NCI-H460 (cell line): ENCODE measurements at regions not wholly inside any gene's neighbourhood (a gene's known extent, or its start where the extent isn't known, plus 50 kb on each side); places are given as distances from the start of the nearest gene placed in this dataset.

Experiments
- DNase-seq: peaks from one replicate; pipeline ENCODE4 v3.0.0-alpha.2; 2016; ENCODE audit warnings: low read depth; ENCODE audit errors: extremely low read depth

- no peak for DNase-seq
Observed at GRCh38 chr6:63371104-63371715, 51.4 kb upstream of the LGSN start.

DNA sequence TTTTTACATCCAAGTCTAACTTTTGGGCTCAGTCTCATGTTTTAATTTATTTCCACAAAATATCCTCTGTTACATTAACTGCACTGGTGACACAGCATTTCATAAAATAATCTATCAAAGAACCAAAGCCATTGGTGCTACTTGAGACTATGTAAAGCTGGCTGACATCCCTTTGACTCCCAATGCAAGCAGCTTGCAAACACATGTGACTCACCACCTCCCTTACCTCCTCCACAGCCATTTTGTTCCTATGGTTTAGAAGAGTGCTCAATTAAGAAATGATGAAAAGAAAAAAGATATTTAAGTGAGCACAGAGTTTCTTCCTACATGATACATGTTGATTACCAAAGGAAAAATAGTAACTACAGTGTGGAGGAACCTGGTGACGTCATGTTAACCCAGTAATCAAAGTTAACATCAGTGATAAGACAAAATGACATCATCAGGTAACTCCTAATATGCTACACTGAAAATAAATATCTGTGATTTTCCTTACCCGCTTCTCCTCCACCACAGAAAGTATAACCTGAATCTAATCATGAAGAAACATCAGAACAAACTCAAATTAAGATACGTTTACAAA lies 53.3 kb upstream of the LGSN start:
- DNase-seq, result no peak

- DNase-seq, result no peak
Observed at GRCh38 chr6:63389191-63389844, 69.5 kb upstream of the LGSN start.

DNA sequence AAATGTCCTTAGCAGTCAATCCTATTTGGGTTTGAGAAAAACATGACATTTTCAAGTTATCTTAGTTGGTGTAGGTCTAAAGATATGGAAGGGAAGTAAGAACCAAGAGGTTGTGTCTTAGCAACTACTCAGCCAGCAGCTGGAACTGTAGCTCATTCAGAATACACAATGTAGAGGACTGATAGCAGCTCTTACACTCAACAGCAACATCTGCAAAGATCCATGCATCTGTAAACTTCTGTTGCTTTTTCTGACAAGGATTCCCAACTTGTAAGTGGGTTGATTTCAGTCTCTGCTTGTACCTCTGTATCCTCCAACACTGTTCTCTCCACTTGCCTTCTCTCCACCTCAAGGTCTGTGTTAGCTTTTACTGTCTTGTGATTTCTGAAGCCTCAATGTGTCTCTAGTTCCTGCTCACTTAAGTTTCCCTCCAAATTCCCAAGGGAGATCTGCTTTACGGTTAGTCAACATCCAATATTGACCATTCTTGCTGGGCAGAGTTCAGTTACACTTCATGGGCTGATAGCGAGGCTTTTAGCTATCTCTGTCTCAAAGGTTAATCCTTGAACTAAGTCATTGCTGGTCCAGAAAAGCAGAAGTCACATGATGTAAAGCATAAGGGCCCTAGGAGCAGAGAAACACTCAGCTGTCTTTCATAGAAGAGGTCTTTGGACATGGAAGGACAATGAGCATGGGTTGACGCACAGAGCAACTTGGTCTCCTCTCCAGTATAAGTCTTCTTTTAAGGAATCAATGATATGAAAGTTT lies 71.6 kb upstream of the LGSN start:
- no peak for DNase-seq

DNA sequence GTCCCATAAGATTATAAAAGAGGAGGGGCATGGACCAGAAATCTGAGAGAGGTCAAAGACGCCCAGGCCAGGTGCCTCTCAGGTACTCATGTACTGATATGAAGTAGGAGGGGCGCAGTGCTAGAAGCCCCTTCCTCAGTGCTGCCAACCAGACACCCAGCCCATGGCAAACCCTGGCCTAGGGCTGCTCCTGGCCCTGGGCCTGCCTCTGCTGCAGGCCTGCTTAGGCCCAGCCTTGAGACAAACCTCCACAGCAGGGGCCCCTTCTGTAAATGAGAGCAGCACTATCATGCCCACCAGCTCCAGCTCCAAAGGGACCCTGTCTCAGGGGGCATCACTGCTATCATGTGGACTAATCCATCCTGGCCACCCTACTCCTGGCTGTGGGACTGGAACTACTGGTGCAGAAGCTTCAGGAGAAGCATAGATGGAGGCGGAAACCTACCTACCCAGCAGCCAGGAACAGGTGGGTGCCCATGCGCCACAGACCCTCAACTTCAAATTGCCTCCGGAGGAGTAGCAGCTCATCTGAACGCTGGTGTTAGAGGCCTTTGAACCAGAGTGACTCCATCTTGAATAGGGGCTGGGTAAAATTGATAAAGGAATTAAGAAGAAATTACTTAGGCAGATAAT lies 72.4 kb upstream of the LGSN start:
- no peak for DNase-seq

GRCh38 chr6:63394656-63395308 lies 75.0 kb upstream of the LGSN start:
- no peak for DNase-seq

- no peak for DNase-seq
Observed at GRCh38 chr6:63395381-63395780, 75.6 kb upstream of the LGSN start.

GRCh38 chr6:63403725-63404124 lies 83.9 kb upstream of the LGSN start:
- no peak for DNase-seq

DNA sequence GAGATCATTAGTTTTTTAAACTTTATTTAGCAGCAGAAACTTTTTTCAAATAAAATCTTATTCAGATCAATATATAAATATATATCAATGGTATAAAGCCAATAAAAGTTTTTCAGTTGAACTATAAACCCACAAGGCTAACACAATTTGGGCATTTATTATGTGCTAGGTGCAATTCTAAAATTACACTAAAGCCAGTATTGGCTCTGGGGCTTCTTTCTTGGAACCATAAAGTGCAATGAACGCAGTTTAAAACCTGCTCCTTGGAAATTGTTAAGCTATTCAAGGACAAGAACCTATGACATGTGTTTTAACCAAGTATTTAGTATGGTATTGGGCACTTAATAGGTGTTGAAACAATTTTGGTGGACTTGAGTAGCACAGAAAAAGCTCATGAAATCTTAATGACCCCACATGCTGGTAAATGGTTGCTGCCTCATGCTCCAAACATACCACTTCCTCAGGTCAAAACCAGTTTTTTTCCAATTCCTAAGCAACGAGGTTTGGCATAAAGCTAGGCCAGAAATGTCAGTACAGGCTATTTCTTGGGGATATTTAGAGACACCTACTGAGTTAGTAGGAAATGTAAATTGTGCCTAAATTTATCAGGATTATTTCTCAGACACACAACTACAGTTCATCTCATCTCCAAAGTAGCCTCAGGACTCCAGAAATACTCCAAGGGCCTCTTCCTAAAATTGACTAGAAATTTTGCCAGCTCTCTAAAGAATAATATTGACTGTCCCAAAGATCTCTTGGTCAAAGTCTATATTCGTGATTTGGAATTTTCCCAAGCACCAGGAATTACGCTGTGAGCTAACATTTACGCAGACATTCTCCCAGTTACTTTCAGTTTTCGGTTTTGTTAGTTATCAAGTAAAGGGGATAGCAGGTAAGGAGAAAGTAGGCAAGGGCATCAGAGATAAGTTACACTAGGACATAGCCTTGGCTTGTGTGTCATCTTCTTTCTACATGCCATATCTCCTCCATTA lies 90.9 kb upstream of the LGSN start:
- no peak for DNase-seq

GRCh38 chr6:63415286-63415685 lies 95.5 kb upstream of the LGSN start:
- no peak for DNase-seq

DNA sequence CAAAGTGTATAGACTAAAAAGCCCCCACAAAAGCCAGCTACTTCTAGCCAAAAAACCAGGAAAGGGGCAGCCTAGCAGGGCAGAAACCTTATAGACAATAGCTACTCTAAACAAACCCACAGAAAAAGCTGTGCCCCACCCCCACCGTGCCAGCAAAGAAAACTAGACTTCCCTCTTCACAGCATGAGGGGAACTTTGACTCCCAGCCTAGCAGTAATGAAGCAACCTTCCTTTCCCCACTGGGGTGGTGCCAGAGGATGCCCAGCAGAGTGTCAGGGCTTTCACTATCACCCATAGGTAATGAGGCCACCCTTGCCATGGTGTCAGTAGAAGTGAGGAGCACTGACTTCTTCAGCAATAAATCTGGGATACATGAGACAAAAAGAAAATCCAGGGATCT lies 99.0 kb upstream of the LGSN start:
- DNase-seq, result no peak

- DNase-seq, result no peak
Observed at GRCh38 chr6:63424636-63425035, 104.9 kb upstream of the LGSN start.

GRCh38 chr6:63425493-63425892 lies 105.7 kb upstream of the LGSN start:
- DNase-seq, result no peak

DNA sequence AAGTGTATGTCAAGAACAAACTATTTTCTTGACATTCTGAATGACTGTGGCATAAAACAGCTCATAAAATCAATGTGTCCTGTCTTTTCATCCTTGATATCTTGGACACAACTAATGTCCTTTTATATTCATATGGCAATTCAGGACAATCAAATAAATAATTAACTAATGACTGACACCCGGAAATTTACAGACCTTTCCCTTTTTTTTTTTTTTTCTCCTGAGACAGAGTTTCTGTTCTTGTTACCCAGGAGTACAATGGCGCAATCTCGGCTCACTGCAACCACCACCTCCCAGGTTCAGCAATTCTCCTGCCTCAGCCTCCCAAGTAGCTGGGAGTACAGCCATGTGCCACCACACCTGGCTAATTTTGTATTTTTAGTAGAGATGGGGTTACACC lies 107.1 kb upstream of the LGSN start:
- DNase-seq, result no peak

- no peak for DNase-seq
Observed at GRCh38 chr6:63427951-63428350, 108.2 kb upstream of the LGSN start.

GRCh38 chr6:63430985-63431519 lies 111.3 kb upstream of the LGSN start:
- no peak for DNase-seq

DNA sequence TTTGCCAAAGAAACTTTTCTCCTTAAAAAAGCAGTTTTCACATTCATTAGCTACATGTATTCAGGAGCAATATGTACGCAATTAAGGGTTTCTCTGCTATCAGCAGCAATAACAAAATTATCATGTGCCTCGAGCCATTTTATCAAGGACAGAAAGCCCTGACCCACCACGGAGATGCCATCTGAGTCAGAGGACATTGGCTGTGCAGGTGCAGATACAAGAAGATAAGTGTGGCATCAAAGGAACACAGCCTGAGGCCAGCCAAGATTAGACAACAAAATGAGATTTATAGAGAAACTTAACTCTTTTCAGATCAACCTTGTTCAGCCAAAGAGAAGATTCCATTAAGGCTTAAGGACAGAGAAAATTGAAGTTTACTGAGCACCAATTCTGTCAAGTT lies 115.2 kb upstream of the LGSN start:
- no peak for DNase-seq

DNA sequence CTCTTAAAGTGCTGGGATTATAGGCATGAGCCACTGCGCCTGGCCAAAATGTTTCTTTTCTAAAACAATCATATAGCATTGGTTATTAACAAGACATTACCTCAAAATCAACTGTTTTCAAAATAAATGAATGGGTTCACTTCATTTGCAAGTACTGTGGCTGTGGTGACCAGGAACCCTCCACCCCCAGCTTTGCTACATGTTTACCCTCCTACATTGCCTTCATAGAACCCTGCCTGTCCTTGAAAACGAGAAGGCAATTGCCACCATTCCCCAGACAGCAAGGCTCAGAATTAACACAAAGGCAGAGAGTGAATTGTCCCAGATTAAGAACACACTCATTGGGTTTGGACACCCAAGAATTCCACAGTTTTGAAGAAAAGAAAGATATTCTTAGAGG lies 116.6 kb upstream of the LGSN start:
- no peak for DNase-seq

- no peak for DNase-seq
Observed at GRCh38 chr6:63437058-63437457, 117.3 kb upstream of the LGSN start.
